Activated CD4-positive, alpha-beta T cell treated with anti-CD3 and anti-CD28 coated beads, Interleukin-2, amount 10 ng/mL, durations not matched to agents 7 days and 5 days (primary cell): ENCODE measurements at regions not wholly inside any gene's neighbourhood (a gene's known extent, or its start where the extent isn't known, plus 50 kb on each side); places are given as distances from the start of the nearest gene placed in this dataset.

Experiments
- CTCF ChIA-PET: fragments of 350-600 bp; sonication (Branson Sonifier 250); formaldehyde crosslinking; loops from one replicate; lab custom pipeline; 2021; ENCODE audit warnings: antibody characterized with exemption; lab: Charles Lee
- POLR2A ChIA-PET: fragments of 350-600 bp; sonication (Branson Sonifier 250); formaldehyde crosslinking; loops from one replicate; lab custom pipeline; 2021; ENCODE audit warnings: antibody characterized with exemption; lab: Charles Lee
- DNase-seq: peaks from one replicate; pipeline ENCODE4 v3.0.0-alpha.2; 2020
- H3K27ac Mint-ChIP-seq: one replicate; pipeline ENCODE4 v1.8.0; 2021; ENCODE audit warnings: mild to moderate bottlenecking, moderate library complexity, mixed read lengths
- H3K27me3 Mint-ChIP-seq: one replicate; pipeline ENCODE4 v1.8.0; 2021; ENCODE audit warnings: mixed read lengths
- H3K36me3 Mint-ChIP-seq: one replicate; pipeline ENCODE4 v1.8.0; 2021; ENCODE audit warnings: low read depth, mixed read lengths
- H3K4me1 Mint-ChIP-seq: one replicate; pipeline ENCODE4 v1.8.0; 2021; ENCODE audit warnings: mixed read lengths
- H3K4me3 Mint-ChIP-seq: one replicate; pipeline ENCODE4 v1.8.0; 2021; ENCODE audit warnings: mild to moderate bottlenecking, moderate library complexity, mixed read lengths
- H3K9me3 Mint-ChIP-seq: one replicate; pipeline ENCODE4 v1.8.0; 2021; ENCODE audit warnings: mixed read lengths

GRCh38 chr5:5726401-5726800 is 303.9 kb downstream of the ICE1 start:
- Mint-ChIP-seq H3K4me1 (no peaks in the 10 kb centered on the region), H3K27me3 (peaks cover 2% of the 10 kb centered on the region), H3K36me3 (no peaks in the 10 kb centered on the region), H3K9me3 (no peaks in the 10 kb centered on the region), H3K27ac (no peak overlapping the region), H3K4me3 (no peak overlapping the region)
- POLR2A ChIA-PET, result no interaction called here
- DNase-seq, result no peak
- CTCF ChIA-PET, result no interaction called here

DNA sequence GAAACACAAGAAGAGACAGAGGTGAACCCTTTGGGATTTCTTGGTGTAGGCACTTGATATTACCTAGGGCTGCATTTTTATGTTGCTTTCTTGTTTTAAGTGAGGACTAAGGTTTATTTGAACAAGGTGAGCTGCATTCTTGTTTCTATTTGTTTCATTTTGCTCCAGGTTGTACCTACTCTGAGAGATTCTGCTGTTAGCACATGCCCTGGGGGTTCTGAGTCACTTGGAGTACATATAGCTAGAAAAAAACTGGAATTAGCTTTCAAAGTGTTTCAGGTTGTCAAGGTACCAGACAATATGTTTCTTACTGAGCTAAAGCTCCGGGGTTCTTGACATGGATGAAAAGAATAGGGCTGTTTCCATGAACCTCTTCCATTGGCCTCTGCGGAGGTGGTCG is 299.4 kb downstream of the ICE1 start:
- ChIA-PET CTCF (no interaction called here), POLR2A (no interaction called here)
- H3K27me3 Mint-ChIP-seq, result peaks cover 2% of the 10 kb centered on the region
- no peaks in the 10 kb centered on the region for H3K36me3 Mint-ChIP-seq
- no peaks in the 10 kb centered on the region for H3K4me1 Mint-ChIP-seq
- no peak for DNase-seq
- no peaks in the 10 kb centered on the region for H3K9me3 Mint-ChIP-seq
- no peak overlapping the region for H3K27ac Mint-ChIP-seq
- H3K4me3 Mint-ChIP-seq, result no peak overlapping the region

DNA sequence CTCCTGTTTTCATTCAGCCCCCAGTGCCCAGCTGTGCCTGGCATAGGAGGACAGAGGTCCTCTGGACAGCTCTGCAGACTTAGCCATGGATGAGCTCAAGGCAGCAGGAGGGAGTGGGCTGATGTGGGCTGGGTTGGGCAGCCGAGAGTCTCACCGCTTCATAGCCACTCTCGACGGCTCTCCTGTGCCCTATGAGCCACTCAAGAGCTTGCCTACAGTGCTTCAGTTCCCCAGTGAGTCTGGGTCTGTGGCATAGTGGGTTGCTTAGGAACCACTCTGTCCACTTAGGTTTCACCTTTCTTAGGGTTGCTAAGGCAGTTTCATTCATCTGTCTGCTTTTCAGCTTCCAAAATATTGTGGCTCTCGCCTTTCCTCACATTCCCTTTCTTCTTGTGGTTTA is 296.8 kb downstream of the ICE1 start:
- DNase-seq, result no peak
- no peaks in the 10 kb centered on the region for H3K9me3 Mint-ChIP-seq
- CTCF ChIA-PET, result interaction anchor here (0.9 kb wide), 1 partner anchor 9 kb away, joined by 3 read pairs; no protein-coding TSS in a partner anchor
- POLR2A ChIA-PET, result no interaction called here
- no peak overlapping the region for H3K4me3 Mint-ChIP-seq
- no peaks in the 10 kb centered on the region for H3K4me1 Mint-ChIP-seq
- H3K36me3 Mint-ChIP-seq, result no peaks in the 10 kb centered on the region
- H3K27me3 Mint-ChIP-seq, result no peaks in the 10 kb centered on the region
- no peak overlapping the region for H3K27ac Mint-ChIP-seq

GRCh38 chr5:5716665-5717064 is 294.2 kb downstream of the ICE1 start:
- POLR2A ChIA-PET, result no interaction called here
- H3K27ac Mint-ChIP-seq, result no peak overlapping the region

GRCh38 chr5:5711592-5711991 is 289.1 kb downstream of the ICE1 start:
- Mint-ChIP-seq H3K4me1 (no peaks in the 10 kb centered on the region), H3K27ac (no peak overlapping the region), H3K27me3 (no peaks in the 10 kb centered on the region), H3K36me3 (no peaks in the 10 kb centered on the region), H3K9me3 (no peaks in the 10 kb centered on the region), H3K4me3 (no peak overlapping the region)
- POLR2A ChIA-PET, result no interaction called here
- CTCF ChIA-PET, result no interaction called here
- no peak for DNase-seq

More at GRCh38 chr5:5716665-5717064, 294.2 kb downstream of the ICE1 start:
- no peak overlapping the region for H3K4me3 Mint-ChIP-seq
- CTCF ChIA-PET, result no interaction called here
- no peaks in the 10 kb centered on the region for H3K4me1 Mint-ChIP-seq
- no peak for DNase-seq
- no peaks in the 10 kb centered on the region for H3K27me3 Mint-ChIP-seq
- H3K36me3 Mint-ChIP-seq, result no peaks in the 10 kb centered on the region
- no peaks in the 10 kb centered on the region for H3K9me3 Mint-ChIP-seq

DNA sequence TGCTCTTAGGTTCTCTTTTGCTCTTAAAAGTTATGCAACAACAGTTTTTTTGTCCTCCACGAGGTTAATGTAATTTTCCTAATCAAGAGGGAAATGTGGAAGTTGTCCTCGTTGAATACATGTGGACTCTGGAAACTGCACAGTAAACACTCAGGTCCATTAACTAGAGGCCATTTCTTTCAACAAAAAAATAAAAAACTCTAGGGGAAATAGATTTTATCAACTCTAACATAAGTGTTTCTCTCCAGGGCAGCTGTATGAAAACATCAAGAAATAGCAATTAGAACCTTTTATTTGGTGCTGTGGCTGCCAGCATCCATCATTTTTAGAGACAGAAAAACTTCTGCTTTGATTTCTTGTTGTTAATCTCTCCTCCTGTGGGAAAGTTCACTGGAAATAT is 288.6 kb downstream of the ICE1 start:
- Mint-ChIP-seq H3K27ac (no peak overlapping the region), H3K4me3 (no peak overlapping the region), H3K36me3 (no peaks in the 10 kb centered on the region), H3K4me1 (no peaks in the 10 kb centered on the region), H3K27me3 (no peaks in the 10 kb centered on the region), H3K9me3 (no peaks in the 10 kb centered on the region)
- DNase-seq, result no peak
- CTCF ChIA-PET, result no interaction called here
- POLR2A ChIA-PET, result no interaction called here

DNA sequence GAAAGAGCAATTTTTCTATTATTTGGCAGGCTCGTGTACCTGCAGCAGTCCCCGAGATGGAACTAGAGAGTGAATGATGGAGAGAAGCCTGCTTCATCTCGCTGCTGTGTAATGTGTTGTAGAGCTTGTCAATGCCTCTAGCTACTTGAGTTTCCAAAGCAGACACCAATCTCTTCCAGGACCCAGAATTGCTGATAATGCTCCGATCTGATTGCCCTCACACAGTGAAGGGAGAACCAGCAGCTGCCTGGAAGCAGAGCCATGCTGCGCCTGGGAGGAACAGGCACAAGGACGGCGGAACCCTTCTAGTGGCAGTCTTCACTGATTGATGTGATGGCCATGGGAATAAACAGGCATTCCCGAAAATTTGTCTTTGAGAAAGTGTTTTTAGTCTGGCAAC is 288.0 kb downstream of the ICE1 start:
- no peaks in the 10 kb centered on the region for H3K9me3 Mint-ChIP-seq
- no peaks in the 10 kb centered on the region for H3K4me1 Mint-ChIP-seq
- no peak for DNase-seq
- POLR2A ChIA-PET, result no interaction called here
- CTCF ChIA-PET, result no interaction called here
- no peak overlapping the region for H3K27ac Mint-ChIP-seq
- H3K27me3 Mint-ChIP-seq, result no peaks in the 10 kb centered on the region
- H3K36me3 Mint-ChIP-seq, result no peaks in the 10 kb centered on the region
- no peak overlapping the region for H3K4me3 Mint-ChIP-seq

DNA sequence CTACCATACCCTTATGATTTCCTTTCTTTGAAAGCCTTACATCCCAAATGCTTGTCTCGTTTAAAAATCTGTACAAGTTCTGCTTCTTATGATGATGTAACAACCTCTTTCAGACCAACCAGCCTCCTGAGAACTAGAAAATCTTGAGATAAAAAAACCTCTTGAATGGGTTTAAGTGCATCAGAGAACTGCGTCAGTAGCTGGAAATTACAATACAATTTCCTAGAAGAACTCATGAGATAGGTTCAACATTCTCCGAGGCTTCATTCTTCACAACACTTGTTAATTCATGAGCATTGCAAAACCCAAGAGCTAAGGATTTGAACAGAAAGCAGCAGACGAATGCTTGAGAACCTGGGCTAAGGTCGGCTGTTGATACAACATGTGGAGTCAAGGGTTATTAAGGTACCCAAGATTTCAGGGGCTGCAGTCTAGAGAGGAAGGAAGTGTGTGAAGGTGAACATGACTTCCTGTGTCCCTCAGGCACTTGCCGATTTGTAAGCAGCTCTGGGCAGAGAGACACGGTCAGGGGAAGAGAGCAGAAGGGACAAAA is 286.0 kb downstream of the ICE1 start:
- H3K27me3 Mint-ChIP-seq, result no peaks in the 10 kb centered on the region
- H3K36me3 Mint-ChIP-seq, result no peaks in the 10 kb centered on the region
- POLR2A ChIA-PET, result no interaction called here
- no peak for DNase-seq
- CTCF ChIA-PET, result no interaction called here
- no peak overlapping the region for H3K4me3 Mint-ChIP-seq
- H3K9me3 Mint-ChIP-seq, result no peaks in the 10 kb centered on the region
- no peak overlapping the region for H3K27ac Mint-ChIP-seq
- H3K4me1 Mint-ChIP-seq, result no peaks in the 10 kb centered on the region

GRCh38 chr5:5705010-5705409 is 282.5 kb downstream of the ICE1 start:
- CTCF ChIA-PET, result interaction anchor here (0.6 kb wide), 1 partner anchor 105 kb away, joined by 3 read pairs; no protein-coding TSS in a partner anchor
- Mint-ChIP-seq H3K27me3 (no peaks in the 10 kb centered on the region), H3K9me3 (no peaks in the 10 kb centered on the region), H3K4me1 (no peaks in the 10 kb centered on the region), H3K27ac (no peak overlapping the region), H3K36me3 (no peaks in the 10 kb centered on the region), H3K4me3 (no peak overlapping the region)
- POLR2A ChIA-PET, result no interaction called here
- no peak for DNase-seq

- no peak for DNase-seq
- ChIA-PET POLR2A (no interaction called here), CTCF (no interaction called here)
- Mint-ChIP-seq H3K36me3 (no peaks in the 10 kb centered on the region), H3K27ac (no peak overlapping the region), H3K27me3 (no peaks in the 10 kb centered on the region), H3K9me3 (no peaks in the 10 kb centered on the region), H3K4me3 (no peak overlapping the region), H3K4me1 (no peaks in the 10 kb centered on the region)
These were observed 281.9 kb downstream of the ICE1 start for GRCh38 chr5:5704352-5704751.

GRCh38 chr5:5702934-5703333 is 280.5 kb downstream of the ICE1 start:
- POLR2A ChIA-PET, result no interaction called here
- no peaks in the 10 kb centered on the region for H3K36me3 Mint-ChIP-seq
- H3K4me3 Mint-ChIP-seq, result no peak overlapping the region
- no peaks in the 10 kb centered on the region for H3K4me1 Mint-ChIP-seq
- DNase-seq, result no peak
- no peak overlapping the region for H3K27ac Mint-ChIP-seq
- H3K9me3 Mint-ChIP-seq, result no peaks in the 10 kb centered on the region
- CTCF ChIA-PET, result no interaction called here
- H3K27me3 Mint-ChIP-seq, result no peaks in the 10 kb centered on the region

DNA sequence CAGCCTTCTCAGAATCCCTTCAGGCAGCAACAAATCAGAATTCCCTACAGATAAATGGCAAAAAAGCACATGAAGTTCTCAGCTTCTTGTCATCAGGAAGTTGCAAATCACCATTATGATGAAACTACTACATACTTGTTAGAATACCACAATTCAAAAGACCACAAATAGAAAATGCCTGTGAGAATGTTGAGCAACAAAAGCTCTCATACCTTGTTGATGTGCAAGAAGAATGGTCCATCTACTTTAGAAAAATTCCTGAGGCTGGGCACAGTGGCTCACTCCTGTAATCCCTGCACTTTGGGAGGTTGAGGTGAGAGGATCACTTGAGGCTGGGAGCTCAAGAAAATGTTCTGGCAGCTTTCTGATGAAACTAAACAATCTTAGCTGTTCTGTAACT is 278.1 kb downstream of the ICE1 start:
- no peak overlapping the region for H3K27ac Mint-ChIP-seq
- CTCF ChIA-PET, result no interaction called here
- H3K4me3 Mint-ChIP-seq, result no peak overlapping the region
- no peaks in the 10 kb centered on the region for H3K27me3 Mint-ChIP-seq
- H3K9me3 Mint-ChIP-seq, result peaks cover 2% of the 10 kb centered on the region
- no peaks in the 10 kb centered on the region for H3K4me1 Mint-ChIP-seq
- no peaks in the 10 kb centered on the region for H3K36me3 Mint-ChIP-seq
- POLR2A ChIA-PET, result no interaction called here
- no peak for DNase-seq

- no peak for DNase-seq
- Mint-ChIP-seq H3K4me1 (no peaks in the 10 kb centered on the region), H3K4me3 (no peak overlapping the region), H3K36me3 (no peaks in the 10 kb centered on the region), H3K27ac (no peak overlapping the region), H3K27me3 (no peaks in the 10 kb centered on the region), H3K9me3 (peaks cover 2% of the 10 kb centered on the region)
- CTCF ChIA-PET, result no interaction called here
- POLR2A ChIA-PET, result no interaction called here
These were observed 276.6 kb downstream of the ICE1 start for GRCh38 chr5:5699062-5699461.

GRCh38 chr5:5695266-5695665 is 272.8 kb downstream of the ICE1 start:
- CTCF ChIA-PET, result no interaction called here
- H3K27me3 Mint-ChIP-seq, result no peaks in the 10 kb centered on the region
- H3K27ac Mint-ChIP-seq, result no peak overlapping the region
- H3K4me3 Mint-ChIP-seq, result no peak overlapping the region
- H3K9me3 Mint-ChIP-seq, result peaks cover 2% of the 10 kb centered on the region
- DNase-seq, result no peak
- H3K36me3 Mint-ChIP-seq, result no peaks in the 10 kb centered on the region
- no peaks in the 10 kb centered on the region for H3K4me1 Mint-ChIP-seq
- POLR2A ChIA-PET, result interaction anchor here (0.7 kb wide), 1 partner anchor 12 kb away, joined by 6 read pairs; no protein-coding TSS in a partner anchor
